ENCODE measurements at regions not wholly inside any gene's neighbourhood (a gene's known extent, or its start where the extent isn't known, plus 50 kb on each side); places are given as distances from the start of the nearest gene placed in this dataset.
"Not testable (repeated sequence)": the region's sequence is repeated elsewhere in the genome, so short reads cannot be mapped to it uniquely, and the experiment has no call there.

GRCh38 chr9:41347893-41348292 is 158.8 kb upstream of the ZNG1F start:
- TF ChIP-seq EP300, CTCF, POLR2A (IDR thresholded peaks at IDR 0.05): not testable (repeated sequence)
